ENCODE measurements at regions not wholly inside any gene's neighbourhood (a gene's known extent, or its start where the extent isn't known, plus 50 kb on each side); places are given as distances from the start of the nearest gene placed in this dataset.

DNA sequence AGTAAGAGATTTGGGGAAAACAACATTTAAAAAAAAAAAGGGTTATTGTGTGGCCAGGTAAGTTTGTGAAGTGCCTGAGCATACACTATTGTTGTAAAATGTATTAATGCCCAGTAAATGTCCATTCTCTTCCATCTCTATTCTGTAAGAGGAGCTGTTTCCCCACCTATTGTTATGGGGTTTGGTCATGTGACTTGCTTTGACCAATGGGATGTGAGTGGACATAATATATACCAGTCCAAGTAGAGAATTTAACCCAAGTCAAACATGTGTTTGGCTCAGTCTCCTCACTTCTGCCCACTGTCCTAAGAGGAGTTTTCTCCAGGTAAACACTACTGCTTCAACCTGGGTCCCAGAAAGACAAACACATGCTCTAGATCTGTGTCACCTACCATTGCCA, 377.1 kb downstream of the FOXA2 start:
- Histone ChIP-seq H3K27ac (ENCODE audit: low read depth, low read length) (no peak overlapping the region), H3K9me3 (ENCODE audit: insufficient read depth, low read length) (no peaks in the 10 kb centered on the region), H2AFZ (ENCODE audit: low read depth, low read length, severe bottlenecking) (no peak overlapping the region), H3K36me3 (ENCODE audit: low read length) (no peaks in the 10 kb centered on the region), H3F3A (ENCODE audit: insufficient read depth) (no peaks in the 10 kb centered on the region), H3K9ac (ENCODE audit: low read length) (no peak overlapping the region), H3K4me2 (ENCODE audit: low read depth, low read length, poor library complexity, severe bottlenecking) (no peak overlapping the region), H3K27me3 (ENCODE audit: low read length) (no peaks in the 10 kb centered on the region), H3K79me2 (ENCODE audit: insufficient read depth, low read length) (no peaks in the 10 kb centered on the region), H3K4me3 (ENCODE audit: insufficient read depth, low read length, poor library complexity, severe bottlenecking) (no peak overlapping the region), H3K9me2 (replicated peaks; ENCODE audit: insufficient read depth, low read length) (no peaks in the 10 kb centered on the region), H4K20me1 (ENCODE audit: low read depth, low read length) (no peaks in the 10 kb centered on the region)
- TF ChIP-seq EZH2phosphoT487 (conservative IDR thresholded peaks at IDR 0.05; ENCODE audit: low read length) = no peak
- TF ChIP-seq, protein P1, sequence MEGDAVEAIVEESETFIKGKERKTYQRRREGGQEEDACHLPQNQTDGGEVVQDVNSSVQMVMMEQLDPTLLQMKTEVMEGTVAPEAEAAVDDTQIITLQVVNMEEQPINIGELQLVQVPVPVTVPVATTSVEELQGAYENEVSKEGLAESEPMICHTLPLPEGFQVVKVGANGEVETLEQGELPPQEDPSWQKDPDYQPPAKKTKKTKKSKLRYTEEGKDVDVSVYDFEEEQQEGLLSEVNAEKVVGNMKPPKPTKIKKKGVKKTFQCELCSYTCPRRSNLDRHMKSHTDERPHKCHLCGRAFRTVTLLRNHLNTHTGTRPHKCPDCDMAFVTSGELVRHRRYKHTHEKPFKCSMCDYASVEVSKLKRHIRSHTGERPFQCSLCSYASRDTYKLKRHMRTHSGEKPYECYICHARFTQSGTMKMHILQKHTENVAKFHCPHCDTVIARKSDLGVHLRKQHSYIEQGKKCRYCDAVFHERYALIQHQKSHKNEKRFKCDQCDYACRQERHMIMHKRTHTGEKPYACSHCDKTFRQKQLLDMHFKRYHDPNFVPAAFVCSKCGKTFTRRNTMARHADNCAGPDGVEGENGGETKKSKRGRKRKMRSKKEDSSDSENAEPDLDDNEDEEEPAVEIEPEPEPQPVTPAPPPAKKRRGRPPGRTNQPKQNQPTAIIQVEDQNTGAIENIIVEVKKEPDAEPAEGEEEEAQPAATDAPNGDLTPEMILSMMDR (IDR thresholded peaks at IDR 0.05; ENCODE audit: insufficient read depth, low read length, poor library complexity, severe bottlenecking) = no peak

DNA sequence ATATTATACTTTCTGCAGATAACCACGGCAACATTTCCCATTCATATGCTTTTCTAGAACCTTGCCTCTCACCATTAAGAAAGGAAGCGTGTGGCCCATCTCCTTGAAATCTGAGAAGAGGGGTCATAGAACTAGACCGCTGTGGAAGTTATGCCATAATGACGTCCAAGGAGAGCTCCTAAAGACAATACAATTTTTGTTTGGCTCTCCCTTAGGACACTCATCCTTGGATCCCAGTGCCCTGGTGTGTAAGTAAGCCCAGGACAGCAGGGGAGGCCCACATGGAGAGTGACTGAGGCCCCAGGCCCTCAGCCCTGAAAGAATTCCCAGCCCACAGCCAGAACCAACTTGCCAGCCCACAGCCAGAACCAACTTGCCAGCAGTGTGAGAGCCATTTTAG, 379.6 kb downstream of the FOXA2 start:
- Histone ChIP-seq H3K27ac (ENCODE audit: low read depth, low read length) (no peak overlapping the region), H3K9me2 (replicated peaks; ENCODE audit: insufficient read depth, low read length) (no peaks in the 10 kb centered on the region), H3K4me2 (ENCODE audit: low read depth, low read length, poor library complexity, severe bottlenecking) (no peak overlapping the region), H3K4me3 (ENCODE audit: insufficient read depth, low read length, poor library complexity, severe bottlenecking) (no peak overlapping the region), H3K9me3 (ENCODE audit: insufficient read depth, low read length) (no peaks in the 10 kb centered on the region), H3K27me3 (ENCODE audit: low read length) (no peaks in the 10 kb centered on the region), H3K36me3 (ENCODE audit: low read length) (no peaks in the 10 kb centered on the region), H4K20me1 (ENCODE audit: low read depth, low read length) (no peaks in the 10 kb centered on the region), H3K9ac (ENCODE audit: low read length) (no peak overlapping the region), H3F3A (ENCODE audit: insufficient read depth) (no peaks in the 10 kb centered on the region), H2AFZ (ENCODE audit: low read depth, low read length, severe bottlenecking) (no peak overlapping the region), H3K79me2 (ENCODE audit: insufficient read depth, low read length) (no peaks in the 10 kb centered on the region)
- no peak for TF ChIP-seq EZH2phosphoT487 (conservative IDR thresholded peaks at IDR 0.05; ENCODE audit: low read length)
- TF ChIP-seq, protein P1 (IDR thresholded peaks at IDR 0.05; ENCODE audit: insufficient read depth, low read length, poor library complexity, severe bottlenecking) = no peak

DNA sequence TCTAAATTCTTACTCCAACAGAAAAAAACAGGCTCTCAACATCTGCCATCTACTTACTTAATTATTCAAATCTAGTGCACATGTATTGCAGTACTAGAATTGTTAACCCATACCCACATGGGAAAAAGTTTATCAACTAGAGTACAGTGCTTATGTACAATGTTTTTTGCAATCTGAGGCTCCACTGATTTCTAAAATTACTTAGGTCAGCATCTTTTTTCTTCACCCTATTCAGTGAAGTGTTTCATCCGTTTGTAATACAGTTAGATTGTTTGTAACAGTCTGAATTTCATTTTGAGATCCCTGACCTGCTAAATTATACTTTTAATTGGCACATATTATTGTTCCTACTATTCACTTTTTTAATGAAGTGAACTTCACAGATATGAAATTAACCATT, 402.2 kb downstream of the FOXA2 start:
- no peak overlapping the region for H3K27ac ChIP-seq (ENCODE audit: low read depth, low read length)
- no peaks in the 10 kb centered on the region for H3K27me3 ChIP-seq (ENCODE audit: low read length)
- H3K9me2 ChIP-seq (replicated peaks; ENCODE audit: insufficient read depth, low read length) = no peaks in the 10 kb centered on the region
- H3K4me2 ChIP-seq (ENCODE audit: low read depth, low read length, poor library complexity, severe bottlenecking) = no peak overlapping the region
- H2AFZ ChIP-seq (ENCODE audit: low read depth, low read length, severe bottlenecking) = no peak overlapping the region
- H3K9ac ChIP-seq (ENCODE audit: low read length) = no peak overlapping the region
- H3K4me3 ChIP-seq (ENCODE audit: insufficient read depth, low read length, poor library complexity, severe bottlenecking) = no peak overlapping the region
- H4K20me1 ChIP-seq (ENCODE audit: low read depth, low read length) = no peaks in the 10 kb centered on the region
- no peaks in the 10 kb centered on the region for H3F3A ChIP-seq (ENCODE audit: insufficient read depth)
- H3K36me3 ChIP-seq (ENCODE audit: low read length) = no peaks in the 10 kb centered on the region
- no peaks in the 10 kb centered on the region for H3K9me3 ChIP-seq (ENCODE audit: insufficient read depth, low read length)
- no peak for TF ChIP-seq EZH2phosphoT487 (conservative IDR thresholded peaks at IDR 0.05; ENCODE audit: low read length)
- H3K79me2 ChIP-seq (ENCODE audit: insufficient read depth, low read length) = no peaks in the 10 kb centered on the region

DNA sequence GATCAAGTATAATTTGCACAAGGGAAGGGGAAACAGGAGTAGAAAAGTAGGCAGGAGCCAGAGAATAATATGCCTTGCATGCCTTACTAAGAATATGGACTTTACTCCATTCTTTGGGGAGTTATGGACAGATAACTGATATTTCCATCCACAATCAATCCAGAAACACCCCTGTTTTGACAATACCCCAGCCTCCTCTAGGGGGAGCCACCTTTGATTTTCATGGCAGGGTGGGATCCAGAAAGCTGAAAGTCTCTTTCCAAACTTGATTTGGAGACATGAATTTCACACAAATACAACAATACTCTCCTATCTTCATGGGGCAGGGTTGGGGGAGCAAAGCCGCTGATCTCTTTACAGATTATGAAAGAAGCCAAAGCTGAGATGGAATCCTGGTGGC, 404.1 kb downstream of the FOXA2 start:
- H3K9me3 ChIP-seq (ENCODE audit: insufficient read depth, low read length) = no peaks in the 10 kb centered on the region
- no peaks in the 10 kb centered on the region for H4K20me1 ChIP-seq (ENCODE audit: low read depth, low read length)
- TF ChIP-seq, protein P1 (IDR thresholded peaks at IDR 0.05; ENCODE audit: insufficient read depth, low read length, poor library complexity, severe bottlenecking) = peak; percentile 18
- no peak for TF ChIP-seq EZH2phosphoT487 (conservative IDR thresholded peaks at IDR 0.05; ENCODE audit: low read length)
- no peak overlapping the region for H3K4me3 ChIP-seq (ENCODE audit: insufficient read depth, low read length, poor library complexity, severe bottlenecking)
- no peaks in the 10 kb centered on the region for H3K79me2 ChIP-seq (ENCODE audit: insufficient read depth, low read length)
- H3F3A ChIP-seq (ENCODE audit: insufficient read depth) = no peaks in the 10 kb centered on the region
- no peak overlapping the region for H2AFZ ChIP-seq (ENCODE audit: low read depth, low read length, severe bottlenecking)
- H3K27me3 ChIP-seq (ENCODE audit: low read length) = no peaks in the 10 kb centered on the region
- H3K27ac ChIP-seq (ENCODE audit: low read depth, low read length) = no peak overlapping the region
- H3K9ac ChIP-seq (ENCODE audit: low read length) = no peak overlapping the region
- H3K36me3 ChIP-seq (ENCODE audit: low read length) = no peaks in the 10 kb centered on the region
- no peaks in the 10 kb centered on the region for H3K9me2 ChIP-seq (replicated peaks; ENCODE audit: insufficient read depth, low read length)
- no peak overlapping the region for H3K4me2 ChIP-seq (ENCODE audit: low read depth, low read length, poor library complexity, severe bottlenecking)
